HL-60 (cell line): ENCODE measurements at regions not wholly inside any gene's neighbourhood (a gene's known extent, or its start where the extent isn't known, plus 50 kb on each side); places are given as distances from the start of the nearest gene placed in this dataset.
A peak's percentile ranks its signal among the peaks of the same experiment; 100 is the strongest.
"Not testable (repeated sequence)": the region's sequence is repeated elsewhere in the genome, so short reads cannot be mapped to it uniquely, and the experiment has no call there.

Source experiments
- DNase-seq, 2 experiments: peaks; one replicate each; pipeline ENCODE4 v3.0.0-alpha.2; 2010 to 2020; ENCODE audit warnings: low read depth in 1 of 2, low spot score in 1 of 2
- H3K27ac ChIP-seq: fragments of 250-450 bp; sonication (Bioruptor Pico); replicated peaks from 2 replicates; pipeline ENCODE4 v1.5.1; 2020; ENCODE audit warnings: mild to moderate bottlenecking, moderate library complexity
- H3K27me3 ChIP-seq: fragments of 250-450 bp; sonication (Bioruptor Pico); 2 replicates; pipeline ENCODE4 v1.5.1; 2021; ENCODE audit warnings: mild to moderate bottlenecking, moderate library complexity; ENCODE audit not compliant: insufficient read depth, poor library complexity, severe bottlenecking
- H3K4me3 ChIP-seq: replicated peaks from 2 replicates; pipeline ENCODE4 v1.5.1; 2011; ENCODE audit warnings: mild to moderate bottlenecking, control low read depth, low read length; ENCODE audit not compliant: insufficient read depth
- CTCF ChIP-seq: IDR thresholded peaks from one replicate; pipeline ENCODE4 v1.5.1; 2011; ENCODE audit warnings: low read length, control low read depth, inconsistent platforms; ENCODE audit not compliant: insufficient read depth
- GABPA ChIP-seq: IDR thresholded peaks from 2 replicates; pipeline ENCODE4 v1.6.1; 2012; ENCODE audit warnings: low read depth
- POLR2AphosphoS5 ChIP-seq: IDR thresholded peaks from 2 replicates; pipeline ENCODE4 v1.6.1; 2012; ENCODE audit warnings: low read depth
- REST ChIP-seq: IDR thresholded peaks from 2 replicates; pipeline ENCODE4 v1.6.1; 2012; ENCODE audit warnings: low read depth; ENCODE audit not compliant: insufficient replicate concordance
- SPI1 ChIP-seq: IDR thresholded peaks from 2 replicates; pipeline ENCODE4 v1.6.1; 2012; ENCODE audit warnings: low read depth, mild to moderate bottlenecking, borderline replicate concordance

GRCh38 chr20:53654932-53655624 lies 61.4 kb upstream of the ZNF217 start:
- TF ChIP-seq CTCF (no peak), SPI1 (no peak), REST (no peak), GABPA (no peak)
- H3K4me3 ChIP-seq, result 0 out of 2 replicates have a peak overlapping the region, but pooled peaks have one; percentile 0
- DNase-seq, result peak; percentile 58 to 61
- H3K27ac ChIP-seq, result peak overlapping the region; percentile 64
- no peaks in the 10 kb centered on the region for H3K27me3 ChIP-seq

GRCh38 chr20:53654521-53654920 lies 60.9 kb upstream of the ZNF217 start:
- DNase-seq, H3K27me3 ChIP-seq, H3K4me3 ChIP-seq: not testable (repeated sequence)
- H3K27ac ChIP-seq, result peak overlapping the region; percentile 64

GRCh38 chr20:53652859-53653517 lies 59.3 kb upstream of the ZNF217 start:
- Histone ChIP-seq H3K27me3 (no peaks in the 10 kb centered on the region), H3K27ac (peak overlapping the region; percentile 75), H3K4me3 (no peak overlapping the region)
- DNase-seq, result peak in 1 of 2 experiments; percentile 46
- TF ChIP-seq REST, result no peak
- TF ChIP-seq GABPA, result no peak
- TF ChIP-seq SPI1, result no peak
- TF ChIP-seq CTCF, result no peak
- TF ChIP-seq POLR2AphosphoS5, result no peak

GRCh38 chr20:53652090-53652858 lies 58.6 kb upstream of the ZNF217 start:
- peak; percentile 53 to 65 for DNase-seq
- no peaks in the 10 kb centered on the region for H3K27me3 ChIP-seq
- H3K27ac ChIP-seq, result peak overlapping the region; percentile 75
- no peak overlapping the region for H3K4me3 ChIP-seq
- TF ChIP-seq REST (no peak), POLR2AphosphoS5 (no peak), CTCF (no peak), GABPA (no peak), SPI1 (no peak)

GRCh38 chr20:53649493-53649892 lies 55.9 kb upstream of the ZNF217 start:
- H3K4me3 ChIP-seq, H3K27me3 ChIP-seq, DNase-seq, H3K27ac ChIP-seq: not testable (repeated sequence)
